ENCODE measurements at regions not wholly inside any gene's neighbourhood (a gene's known extent, or its start where the extent isn't known, plus 50 kb on each side); places are given as distances from the start of the nearest gene placed in this dataset.
A peak's percentile ranks its signal among the peaks of the same experiment; 100 is the strongest.
"Not testable (repeated sequence)": the region's sequence is repeated elsewhere in the genome, so short reads cannot be mapped to it uniquely, and the experiment has no call there.

DNA sequence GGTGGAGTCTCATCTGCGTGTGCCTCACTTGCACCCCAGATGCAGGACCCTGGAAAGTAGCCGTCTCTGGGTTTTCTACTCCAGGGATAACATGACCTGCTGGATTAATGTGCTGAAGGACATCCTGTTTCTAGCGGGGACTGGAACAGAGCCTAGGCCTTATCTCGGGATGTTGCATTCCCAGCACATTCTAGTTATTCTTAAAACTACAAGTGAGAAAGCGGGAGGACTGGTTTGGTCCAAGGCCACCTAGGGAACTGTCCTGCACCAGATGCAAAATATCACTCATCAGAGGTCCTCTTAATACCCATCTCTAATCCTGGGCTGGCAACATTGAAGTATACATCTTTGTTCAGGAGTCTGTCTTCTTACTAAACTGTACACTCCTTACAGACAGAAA, 179.9 kb downstream of the ZC3H11B start:
- DNase-seq (ENCODE audit: low read depth in 2 of 2), result no peak

DNA sequence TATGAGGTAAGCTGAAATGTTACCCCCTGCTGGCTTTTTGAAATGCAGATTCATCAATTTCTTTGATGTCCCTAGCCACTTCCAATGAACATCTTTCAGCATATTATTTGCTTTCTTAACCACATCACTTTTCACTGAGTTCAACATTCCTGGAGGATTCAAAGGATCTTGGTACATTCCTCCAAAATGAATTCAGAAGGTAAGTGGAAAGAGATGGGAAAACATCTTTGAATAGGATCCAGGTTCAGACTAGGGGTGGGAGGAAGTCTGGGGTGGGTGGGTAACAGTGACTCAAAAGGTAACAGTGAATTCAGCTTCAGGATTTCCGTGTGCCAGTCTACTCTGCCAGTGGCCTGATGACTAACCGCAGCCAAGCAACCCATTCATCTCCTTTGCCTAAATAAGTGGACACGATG, 180.7 kb downstream of the ZC3H11B start:
- no peak for DNase-seq (ENCODE audit: low read depth in 2 of 2)

DNA sequence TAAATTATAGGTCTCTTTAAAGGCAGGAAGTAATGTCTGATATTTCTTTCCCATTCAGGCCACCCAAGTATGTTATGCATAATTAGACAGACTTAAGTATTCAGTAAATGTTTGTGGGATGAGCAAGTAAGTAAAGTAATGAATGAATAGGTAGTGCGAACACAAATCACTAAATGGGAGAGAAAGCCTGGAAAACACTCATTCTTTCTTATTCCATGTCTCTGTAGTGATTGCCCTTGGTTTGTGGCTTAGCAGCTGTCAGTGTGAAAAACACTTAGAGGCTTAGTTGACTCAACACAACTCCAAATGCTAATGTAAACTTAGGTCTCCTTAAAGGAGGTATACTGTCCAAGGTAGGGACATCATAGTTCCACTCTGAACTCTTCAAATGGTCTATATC, 182.5 kb downstream of the ZC3H11B start:
- no peak for DNase-seq (ENCODE audit: low read depth in 2 of 2)

- no peak for DNase-seq (ENCODE audit: low read depth in 2 of 2)
Observed at GRCh38 chr1:219428651-219429050, 184.3 kb downstream of the ZC3H11B start.

GRCh38 chr1:219427989-219428388, 184.9 kb downstream of the ZC3H11B start:
- no peak for DNase-seq (ENCODE audit: low read depth in 2 of 2)

GRCh38 chr1:219427403-219427802, 185.5 kb downstream of the ZC3H11B start:
- DNase-seq (ENCODE audit: low read depth in 2 of 2), result no peak

DNA sequence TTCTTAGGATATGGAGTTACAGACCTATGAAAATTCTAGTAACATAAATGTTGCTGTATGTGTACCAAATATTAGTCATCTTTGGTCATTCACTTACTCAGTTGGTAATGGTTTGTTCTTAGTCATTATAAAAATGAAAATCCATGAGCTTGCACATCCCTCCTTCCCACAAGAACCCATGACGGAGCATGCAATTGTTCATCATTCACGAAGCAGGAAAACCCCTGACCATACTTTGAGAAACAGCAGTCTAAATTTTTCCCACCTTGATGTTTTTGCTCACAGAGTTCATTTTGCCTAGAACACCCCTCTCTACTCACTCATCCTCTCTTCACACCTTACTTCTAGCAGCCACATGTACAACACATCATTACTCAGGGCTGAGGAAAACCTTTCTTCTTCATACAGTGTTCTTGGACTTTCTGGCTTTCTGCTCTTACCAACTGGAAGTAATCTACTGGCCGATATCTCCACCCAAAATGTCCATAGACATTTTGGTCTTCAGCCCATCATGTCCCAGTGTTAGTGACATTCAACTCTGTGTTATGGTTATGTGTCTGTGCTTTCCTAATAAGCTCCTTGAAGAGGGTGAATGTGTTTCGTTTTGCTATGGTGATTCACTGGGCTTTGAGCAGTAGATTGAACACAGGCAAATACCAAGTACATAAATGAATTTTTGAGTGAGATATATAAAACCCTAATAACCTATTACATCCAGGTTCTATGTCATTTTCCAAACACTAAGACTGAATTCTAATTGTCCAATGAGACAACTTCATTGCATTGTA, 189.9 kb downstream of the ZC3H11B start:
- no peak for DNase-seq (ENCODE audit: low read depth in 2 of 2)

GRCh38 chr1:219420913-219421312, 192.0 kb downstream of the ZC3H11B start:
- no peak for DNase-seq (ENCODE audit: low read depth in 2 of 2)

- DNase-seq (ENCODE audit: low read depth in 2 of 2), result no peak
Observed at GRCh38 chr1:219419860-219420259, 193.0 kb downstream of the ZC3H11B start.

- no peak for DNase-seq (ENCODE audit: low read depth in 2 of 2)
Observed at GRCh38 chr1:219419065-219419464, 193.8 kb downstream of the ZC3H11B start.

DNA sequence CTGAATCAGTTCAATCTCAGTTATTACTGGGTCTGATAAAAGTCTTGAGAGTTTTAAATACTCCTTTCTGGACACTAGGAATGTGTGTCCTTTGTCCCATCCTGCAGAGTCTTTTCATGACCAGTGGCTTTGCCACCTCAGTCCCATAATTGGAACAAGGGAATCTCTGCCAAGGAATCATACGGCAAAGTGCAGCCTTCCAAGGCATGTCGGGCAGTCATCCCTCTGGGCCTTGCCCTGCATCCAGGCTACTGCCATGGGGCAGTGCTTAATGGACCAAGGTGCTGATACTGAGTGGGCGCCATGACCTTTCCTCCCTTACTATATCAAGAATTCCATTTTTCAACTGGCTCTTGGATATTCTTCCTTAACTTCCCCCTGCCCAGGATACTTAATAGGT, 195.3 kb downstream of the ZC3H11B start:
- no peak for DNase-seq (ENCODE audit: low read depth in 2 of 2)

DNA sequence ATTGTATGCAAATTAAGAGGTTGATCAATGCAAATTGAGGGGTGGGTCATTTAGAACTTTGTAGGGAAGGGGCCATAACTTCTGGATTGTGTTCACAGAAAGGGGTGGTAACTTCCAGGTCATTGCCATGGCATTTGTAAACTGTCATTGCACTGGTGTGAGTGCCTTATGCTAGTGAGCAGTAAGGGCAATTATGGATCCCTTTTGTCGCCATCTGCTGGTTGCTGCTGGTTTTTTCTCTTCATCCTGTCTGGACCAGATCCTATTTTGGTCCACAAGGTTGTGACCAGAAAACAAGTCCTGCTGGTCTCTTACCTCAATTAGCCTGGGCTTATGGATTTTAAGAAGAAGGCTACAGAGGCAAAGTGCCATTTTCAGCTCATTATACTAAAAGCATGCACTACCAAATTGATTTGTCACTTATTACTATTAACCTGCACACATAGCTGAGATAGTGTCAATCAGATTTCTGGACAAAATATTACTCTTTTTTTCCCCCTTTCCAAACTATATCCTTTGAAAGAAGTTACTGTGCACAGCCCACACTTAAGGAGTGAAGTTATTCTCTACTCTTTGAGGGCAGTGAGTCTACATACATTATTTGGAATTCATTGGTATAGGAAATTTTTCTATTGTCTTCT, 196.2 kb downstream of the ZC3H11B start:
- peak in 1 of 2 donors; percentile 36 for DNase-seq (ENCODE audit: low read depth in 2 of 2)

DNA sequence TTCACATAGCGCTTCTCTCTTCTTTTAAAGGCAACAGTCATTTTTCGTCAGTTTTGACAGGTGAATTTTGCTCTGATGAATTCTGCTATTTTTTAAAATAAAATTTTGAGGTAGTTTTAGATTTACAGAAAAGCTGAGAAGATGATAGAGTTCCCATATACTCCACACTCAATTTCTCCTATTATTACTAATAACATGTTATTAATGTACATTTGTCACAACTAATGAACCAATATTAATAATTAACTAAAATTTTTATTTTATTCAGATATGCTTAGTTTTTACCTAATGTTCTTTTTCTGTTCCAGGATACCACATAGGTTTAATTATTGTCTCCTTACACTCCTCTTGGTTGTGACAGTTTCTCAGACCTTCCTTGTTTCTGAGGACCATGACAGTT, 197.0 kb downstream of the ZC3H11B start:
- no peak for DNase-seq (ENCODE audit: low read depth in 2 of 2)

DNA sequence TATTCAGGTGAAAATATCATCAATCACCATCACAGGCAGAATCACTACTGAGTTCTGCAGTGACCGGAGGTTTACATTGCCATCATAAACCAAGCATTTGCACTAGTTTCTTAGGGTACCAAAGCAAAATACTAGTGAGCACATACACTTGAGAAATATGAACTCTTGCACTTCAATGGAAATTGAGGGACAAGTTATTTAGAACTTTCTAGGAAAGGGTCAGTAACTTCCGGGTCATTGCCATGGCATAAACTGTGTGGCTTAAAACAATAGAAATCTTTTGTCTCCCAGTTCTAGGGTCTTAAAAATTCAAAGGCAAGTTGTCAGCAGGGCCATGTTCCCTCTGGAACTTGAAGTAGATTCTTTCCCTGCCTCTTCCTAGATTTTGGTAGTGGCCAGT, 197.5 kb downstream of the ZC3H11B start:
- DNase-seq (ENCODE audit: low read depth in 2 of 2), result no peak

GRCh38 chr1:219414250-219414649, 198.7 kb downstream of the ZC3H11B start:
- no peak for DNase-seq (ENCODE audit: low read depth in 2 of 2)

GRCh38 chr1:219413536-219413935, 199.4 kb downstream of the ZC3H11B start:
- DNase-seq (ENCODE audit: low read depth in 2 of 2), result no peak

- no peak for DNase-seq (ENCODE audit: low read depth in 2 of 2)
Observed at GRCh38 chr1:219412772-219413171, 200.1 kb downstream of the ZC3H11B start.

DNA sequence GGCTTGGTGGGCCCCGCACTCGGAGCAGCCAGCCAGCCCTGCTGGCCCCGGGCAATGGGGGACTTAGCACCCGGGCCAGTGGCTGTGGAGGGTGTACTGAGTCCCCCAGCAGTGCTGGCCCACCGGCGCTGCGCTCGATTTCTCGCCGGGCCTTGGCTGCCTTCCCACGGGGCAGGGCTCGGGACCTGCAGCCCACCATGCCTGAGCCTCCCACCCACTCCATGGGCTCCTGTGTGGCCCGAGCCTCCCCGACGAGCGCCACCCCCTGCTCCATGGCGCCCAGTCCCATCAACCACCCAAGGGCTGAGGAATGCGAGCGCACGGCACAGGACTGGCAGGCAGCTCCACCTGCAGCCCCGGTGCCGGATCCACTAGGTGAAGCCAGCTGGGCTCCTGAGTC, 202.2 kb downstream of the ZC3H11B start:
- not testable (repeated sequence) for DNase-seq (ENCODE audit: low read depth in 2 of 2)

- DNase-seq (ENCODE audit: low read depth in 2 of 2), result no peak
Observed at GRCh38 chr1:219405531-219406331, 207.2 kb downstream of the ZC3H11B start.

GRCh38 chr1:219404629-219405028, 208.3 kb downstream of the ZC3H11B start:
- DNase-seq (ENCODE audit: low read depth in 2 of 2), result no peak

DNA sequence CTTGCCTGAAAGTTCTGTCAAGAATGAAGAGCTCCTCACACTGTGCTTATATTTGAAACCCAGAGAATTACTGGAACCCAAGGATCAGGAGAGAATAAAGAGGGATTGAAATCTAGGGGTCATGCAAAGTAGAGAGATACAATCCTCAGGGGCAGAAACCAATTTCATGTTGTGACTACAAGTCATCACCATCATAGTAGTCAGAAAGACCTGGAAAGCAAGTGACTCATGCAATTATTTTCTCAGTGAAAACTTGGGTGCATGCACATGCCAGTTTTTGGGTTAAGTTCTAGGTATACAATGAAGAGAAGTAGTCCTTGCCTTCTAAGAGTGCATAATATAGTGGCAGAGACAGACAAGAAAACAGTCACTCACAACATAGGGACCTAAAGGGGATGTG, 210.0 kb downstream of the ZC3H11B start:
- no peak for DNase-seq (ENCODE audit: low read depth in 2 of 2)

DNA sequence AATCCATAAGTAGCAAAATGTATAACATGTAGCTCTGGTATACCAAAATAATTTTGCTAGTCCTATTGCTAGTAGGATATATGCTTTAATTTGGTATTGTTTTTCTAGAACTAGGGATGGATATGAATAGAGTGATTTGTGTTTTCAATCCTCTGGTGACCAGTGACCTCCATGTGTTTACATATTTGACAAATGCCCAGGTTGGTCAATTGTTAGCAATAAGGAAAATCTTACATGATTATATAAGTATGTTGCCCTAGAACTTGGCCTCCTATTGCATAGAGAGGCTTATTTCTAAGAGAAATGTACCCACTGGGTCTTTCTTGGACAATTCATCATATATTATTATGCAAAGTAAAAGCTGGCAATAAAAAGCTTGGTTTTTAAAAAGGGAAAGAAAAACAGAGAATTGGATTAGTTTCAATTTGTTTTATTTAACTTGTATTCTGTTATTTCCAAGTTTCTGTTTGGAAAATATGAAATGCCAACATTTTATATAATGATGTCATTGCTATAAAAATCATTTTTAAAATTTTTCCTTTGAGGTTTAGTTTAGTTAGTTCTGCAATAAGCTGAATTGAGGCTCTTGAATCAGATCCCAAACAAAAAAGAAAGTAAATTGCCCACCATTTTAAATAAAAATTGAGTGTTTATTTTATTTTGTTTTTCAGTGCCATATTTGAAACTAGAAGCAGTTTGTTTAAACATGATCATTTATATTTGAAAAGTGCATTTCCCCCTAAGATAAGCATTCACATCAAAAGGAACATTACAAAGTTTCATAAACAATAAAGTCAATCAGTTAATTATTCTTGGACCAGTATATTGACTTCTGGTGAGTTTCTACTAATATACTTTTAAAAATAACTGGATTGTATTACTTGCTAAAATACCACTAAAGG, 210.9 kb downstream of the ZC3H11B start:
- DNase-seq (ENCODE audit: low read depth in 2 of 2), result no peak

Measured in stimulated activated CD8-positive, alpha-beta memory T cell treated with anti-CD3 and anti-CD28 coated beads, Interleukin-7, amount 100 ng/mL, for 1 hour (primary cell).